Hepatocyte (in vitro differentiated cells): ENCODE measurements at regions not wholly inside any gene's neighbourhood (a gene's known extent, or its start where the extent isn't known, plus 50 kb on each side); places are given as distances from the start of the nearest gene placed in this dataset.

Source experiments
- CTCF ChIP-seq: fragments of 200-600 bp; sonication (generic); IDR thresholded peaks from 2 replicates; pipeline ENCODE4 v1.5.1; 2016; ENCODE audit warnings: antibody characterized with exemption, mild to moderate bottlenecking; ENCODE audit not compliant: poor library complexity
- EZH2phosphoT487 ChIP-seq: fragments of 200-600 bp; sonication (generic); IDR thresholded peaks from one replicate; pipeline ENCODE4 v1.6.1; 2018; ENCODE audit warnings: antibody characterized with exemption, mild to moderate bottlenecking, low read depth, moderate library complexity; ENCODE audit not compliant: unreplicated experiment, severe bottlenecking

GRCh38 chr1:157384258-157384657 lies 168.1 kb downstream of the FCRL5 start:
- TF ChIP-seq CTCF (no peak), EZH2phosphoT487 (no peak)
